HG03060 (cell line): ENCODE measurements at regions not wholly inside any gene's neighbourhood (a gene's known extent, or its start where the extent isn't known, plus 50 kb on each side); places are given as distances from the start of the nearest gene placed in this dataset.

ENCODE experiments used
- ATAC-seq: cut with Tn5 transposase; IDR thresholded peaks from one replicate; pipeline ENCODE4 v1.9.1; 2021; ENCODE audit warnings: low read depth, moderate number of reproducible peaks; ENCODE audit not compliant: unreplicated experiment

GRCh38 chr16:64008131-64008530 lies 1113.7 kb downstream of the CDH11 start:
- no peak for ATAC-seq

GRCh38 chr16:64004116-64004515 lies 1117.7 kb downstream of the CDH11 start:
- ATAC-seq = no peak

GRCh38 chr16:63995025-63995424 lies 1126.8 kb downstream of the CDH11 start:
- ATAC-seq = no peak

- ATAC-seq = no peak
Measured at GRCh38 chr16:63983401-63983800, 1138.5 kb downstream of the CDH11 start.

GRCh38 chr16:63982741-63983140 lies 1139.1 kb downstream of the CDH11 start:
- no peak for ATAC-seq

- ATAC-seq = no peak
Measured at GRCh38 chr16:63982110-63982509, 1139.8 kb downstream of the CDH11 start.

- no peak for ATAC-seq
Measured at GRCh38 chr16:63981639-63982038, 1140.2 kb downstream of the CDH11 start.

- no peak for ATAC-seq
Measured at GRCh38 chr16:63980763-63981162, 1141.1 kb downstream of the CDH11 start.

- ATAC-seq = no peak
Measured at GRCh38 chr16:63978240-63978639, 1143.6 kb downstream of the CDH11 start.

- no peak for ATAC-seq
Measured at GRCh38 chr16:63976345-63976744, 1145.5 kb downstream of the CDH11 start.

- no peak for ATAC-seq
Measured at GRCh38 chr16:63975669-63976068, 1146.2 kb downstream of the CDH11 start.

- no peak for ATAC-seq
Measured at GRCh38 chr16:63967966-63968365, 1153.9 kb downstream of the CDH11 start.

- ATAC-seq = no peak
Measured at GRCh38 chr16:63960321-63960720, 1161.5 kb downstream of the CDH11 start.

- no peak for ATAC-seq
Measured at GRCh38 chr16:63947022-63947421, 1174.8 kb downstream of the CDH11 start.

- ATAC-seq = no peak
Measured at GRCh38 chr16:63945806-63946205, 1176.1 kb downstream of the CDH11 start.

- ATAC-seq = no peak
Measured at GRCh38 chr16:63943566-63943965, 1178.3 kb downstream of the CDH11 start.

- no peak for ATAC-seq
Measured at GRCh38 chr16:63938661-63939060, 1183.2 kb downstream of the CDH11 start.

GRCh38 chr16:63933841-63934240 lies 1188.0 kb downstream of the CDH11 start:
- no peak for ATAC-seq

GRCh38 chr16:63928421-63928820 lies 1193.4 kb downstream of the CDH11 start:
- ATAC-seq = no peak

GRCh38 chr16:63925221-63925620 lies 1196.6 kb downstream of the CDH11 start:
- ATAC-seq = no peak

GRCh38 chr16:63922560-63922959 lies 1199.3 kb downstream of the CDH11 start:
- ATAC-seq = no peak

- no peak for ATAC-seq
Measured at GRCh38 chr16:63921737-63922295, 1200.0 kb downstream of the CDH11 start.

GRCh38 chr16:63913290-63913689 lies 1208.6 kb downstream of the CDH11 start:
- no peak for ATAC-seq
